ENCODE measurements at regions not wholly inside any gene's neighbourhood (a gene's known extent, or its start where the extent isn't known, plus 50 kb on each side); places are given as distances from the start of the nearest gene placed in this dataset.

DNA sequence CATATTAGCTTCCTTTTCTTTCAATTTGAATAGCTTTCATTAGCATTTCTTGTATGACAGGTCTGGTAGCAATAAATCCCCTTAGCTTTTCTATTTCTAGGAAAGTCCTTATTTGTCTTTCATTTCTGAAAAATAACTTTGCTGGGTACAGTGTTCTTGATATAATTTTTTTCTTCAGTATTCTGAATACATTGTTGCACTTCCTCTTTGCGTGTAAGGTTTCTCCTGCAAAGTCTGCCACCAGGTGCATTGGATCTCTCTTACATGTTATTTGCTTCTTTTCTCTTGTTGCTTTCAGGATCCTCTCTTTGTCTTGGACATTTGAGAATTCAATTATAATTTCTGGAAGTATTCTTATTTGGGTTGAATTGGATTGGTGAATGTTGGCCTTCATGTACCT lies 663.7 kb downstream of the GRXCR1 start:
- TF ChIP-seq, protein P1, sequence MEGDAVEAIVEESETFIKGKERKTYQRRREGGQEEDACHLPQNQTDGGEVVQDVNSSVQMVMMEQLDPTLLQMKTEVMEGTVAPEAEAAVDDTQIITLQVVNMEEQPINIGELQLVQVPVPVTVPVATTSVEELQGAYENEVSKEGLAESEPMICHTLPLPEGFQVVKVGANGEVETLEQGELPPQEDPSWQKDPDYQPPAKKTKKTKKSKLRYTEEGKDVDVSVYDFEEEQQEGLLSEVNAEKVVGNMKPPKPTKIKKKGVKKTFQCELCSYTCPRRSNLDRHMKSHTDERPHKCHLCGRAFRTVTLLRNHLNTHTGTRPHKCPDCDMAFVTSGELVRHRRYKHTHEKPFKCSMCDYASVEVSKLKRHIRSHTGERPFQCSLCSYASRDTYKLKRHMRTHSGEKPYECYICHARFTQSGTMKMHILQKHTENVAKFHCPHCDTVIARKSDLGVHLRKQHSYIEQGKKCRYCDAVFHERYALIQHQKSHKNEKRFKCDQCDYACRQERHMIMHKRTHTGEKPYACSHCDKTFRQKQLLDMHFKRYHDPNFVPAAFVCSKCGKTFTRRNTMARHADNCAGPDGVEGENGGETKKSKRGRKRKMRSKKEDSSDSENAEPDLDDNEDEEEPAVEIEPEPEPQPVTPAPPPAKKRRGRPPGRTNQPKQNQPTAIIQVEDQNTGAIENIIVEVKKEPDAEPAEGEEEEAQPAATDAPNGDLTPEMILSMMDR (IDR thresholded peaks at IDR 0.05), result no peak
- no peak for TF ChIP-seq POLR2A (IDR thresholded peaks at IDR 0.05)
